ENCODE measurements at regions not wholly inside any gene's neighbourhood (a gene's known extent, or its start where the extent isn't known, plus 50 kb on each side); places are given as distances from the start of the nearest gene placed in this dataset.

- TF ChIP-seq CTCF (IDR thresholded peaks at IDR 0.05), result no peak
- no peak for TF ChIP-seq POLR2A (IDR thresholded peaks at IDR 0.05)
Measured at GRCh38 chr7:81111781-81112540, 193.1 kb upstream of the SEMA3C start.

All from thyroid gland (tissue), 4 donors.